Chondrocyte (in vitro differentiated cells): ENCODE measurements at regions not wholly inside any gene's neighbourhood (a gene's known extent, or its start where the extent isn't known, plus 50 kb on each side); places are given as distances from the start of the nearest gene placed in this dataset.
A peak's percentile ranks its signal among the peaks of the same experiment; 100 is the strongest.
"Not testable (repeated sequence)": the region's sequence is repeated elsewhere in the genome, so short reads cannot be mapped to it uniquely, and the experiment has no call there.

Source experiments
- DNase-seq: peaks from one replicate; pipeline ENCODE4 v3.0.0; 2021; ENCODE audit warnings: mixed read lengths, low spot score
- H3K27ac Mint-ChIP-seq: one replicate; pipeline ENCODE4 v1.8.0; 2021; ENCODE audit warnings: mild to moderate bottlenecking, moderate library complexity, mixed read lengths; ENCODE audit not compliant: unreplicated experiment
- H3K27me3 Mint-ChIP-seq: 2 replicates; pipeline ENCODE4 v1.8.0; 2021; ENCODE audit warnings: low read depth, mixed read lengths
- H3K36me3 Mint-ChIP-seq: 2 replicates; pipeline ENCODE4 v1.8.0; 2021; ENCODE audit warnings: low read depth, mixed read lengths
- H3K4me1 Mint-ChIP-seq: 2 replicates; pipeline ENCODE4 v1.8.0; 2021; ENCODE audit warnings: low read depth, mild to moderate bottlenecking, mixed read lengths
- H3K4me3 Mint-ChIP-seq: one replicate; pipeline ENCODE4 v1.8.0; 2021; ENCODE audit warnings: mild to moderate bottlenecking, moderate library complexity, mixed read lengths; ENCODE audit not compliant: unreplicated experiment
- H3K9me3 Mint-ChIP-seq: 2 replicates; pipeline ENCODE4 v1.8.0; 2021; ENCODE audit warnings: low read depth, mixed read lengths
- TF ChIP-seq, protein P1 (sequence below): fragments of 200-600 bp; sonication (generic); IDR thresholded peaks from 2 replicates; pipeline ENCODE4 v1.5.0; 2021; ENCODE audit warnings: antibody characterized with exemption, mild to moderate bottlenecking, moderate library complexity

DNA sequence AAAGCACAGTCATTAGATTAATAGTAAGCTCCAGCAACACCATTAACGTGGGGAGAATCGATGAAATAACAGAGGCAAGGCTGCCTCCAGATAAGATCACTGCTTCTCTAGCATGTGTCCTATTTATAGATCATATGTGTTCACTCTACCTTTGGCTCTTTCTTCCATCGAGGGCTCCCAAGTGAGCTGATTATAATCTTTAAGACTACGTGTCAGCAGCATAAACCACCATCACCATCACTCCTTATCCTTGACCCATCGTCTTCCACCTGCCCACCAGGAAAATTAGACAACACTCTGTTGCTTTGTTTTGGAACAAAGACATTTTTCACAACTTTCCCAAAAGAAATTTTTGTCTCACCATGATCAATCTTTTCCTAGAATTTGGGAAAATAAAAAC lies 71.2 kb upstream of the CARD11 start:
- peaks cover 9% of the 10 kb centered on the region for H3K9me3 Mint-ChIP-seq
- H3K27ac Mint-ChIP-seq, result no peak overlapping the region
- no peaks in the 10 kb centered on the region for H3K36me3 Mint-ChIP-seq
- H3K27me3 Mint-ChIP-seq, result peaks cover 41% of the 10 kb centered on the region
- TF ChIP-seq, protein P1, sequence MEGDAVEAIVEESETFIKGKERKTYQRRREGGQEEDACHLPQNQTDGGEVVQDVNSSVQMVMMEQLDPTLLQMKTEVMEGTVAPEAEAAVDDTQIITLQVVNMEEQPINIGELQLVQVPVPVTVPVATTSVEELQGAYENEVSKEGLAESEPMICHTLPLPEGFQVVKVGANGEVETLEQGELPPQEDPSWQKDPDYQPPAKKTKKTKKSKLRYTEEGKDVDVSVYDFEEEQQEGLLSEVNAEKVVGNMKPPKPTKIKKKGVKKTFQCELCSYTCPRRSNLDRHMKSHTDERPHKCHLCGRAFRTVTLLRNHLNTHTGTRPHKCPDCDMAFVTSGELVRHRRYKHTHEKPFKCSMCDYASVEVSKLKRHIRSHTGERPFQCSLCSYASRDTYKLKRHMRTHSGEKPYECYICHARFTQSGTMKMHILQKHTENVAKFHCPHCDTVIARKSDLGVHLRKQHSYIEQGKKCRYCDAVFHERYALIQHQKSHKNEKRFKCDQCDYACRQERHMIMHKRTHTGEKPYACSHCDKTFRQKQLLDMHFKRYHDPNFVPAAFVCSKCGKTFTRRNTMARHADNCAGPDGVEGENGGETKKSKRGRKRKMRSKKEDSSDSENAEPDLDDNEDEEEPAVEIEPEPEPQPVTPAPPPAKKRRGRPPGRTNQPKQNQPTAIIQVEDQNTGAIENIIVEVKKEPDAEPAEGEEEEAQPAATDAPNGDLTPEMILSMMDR, result no peak
- DNase-seq, result no peak
- peaks cover 9% of the 10 kb centered on the region for H3K4me1 Mint-ChIP-seq
- H3K4me3 Mint-ChIP-seq, result no peak overlapping the region

DNA sequence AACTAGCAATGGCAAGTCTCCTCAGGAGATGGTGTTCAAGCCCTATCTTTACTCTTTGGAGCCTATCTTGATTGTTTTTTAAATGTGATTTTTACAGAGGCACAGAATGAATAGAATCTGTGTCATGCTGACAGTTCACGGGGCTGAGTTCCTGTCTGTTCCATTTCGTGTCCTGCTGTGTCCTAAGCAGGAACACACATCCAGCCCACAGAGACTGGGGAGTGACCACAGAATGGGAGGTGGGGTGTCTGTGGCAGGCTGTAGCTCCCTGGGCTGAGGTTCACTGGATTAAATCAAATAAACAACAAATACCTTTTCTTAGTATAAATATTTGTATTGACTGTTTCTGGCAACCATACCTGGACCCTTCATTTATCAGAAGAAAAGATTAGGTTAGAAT lies 73.4 kb upstream of the CARD11 start:
- Mint-ChIP-seq H3K36me3 (no peaks in the 10 kb centered on the region), H3K27ac (no peak overlapping the region), H3K9me3 (peaks cover 20% of the 10 kb centered on the region), H3K27me3 (peaks cover 41% of the 10 kb centered on the region), H3K4me1 (peaks cover 9% of the 10 kb centered on the region), H3K4me3 (no peak overlapping the region)
- DNase-seq, result no peak
- TF ChIP-seq, protein P1, result no peak

DNA sequence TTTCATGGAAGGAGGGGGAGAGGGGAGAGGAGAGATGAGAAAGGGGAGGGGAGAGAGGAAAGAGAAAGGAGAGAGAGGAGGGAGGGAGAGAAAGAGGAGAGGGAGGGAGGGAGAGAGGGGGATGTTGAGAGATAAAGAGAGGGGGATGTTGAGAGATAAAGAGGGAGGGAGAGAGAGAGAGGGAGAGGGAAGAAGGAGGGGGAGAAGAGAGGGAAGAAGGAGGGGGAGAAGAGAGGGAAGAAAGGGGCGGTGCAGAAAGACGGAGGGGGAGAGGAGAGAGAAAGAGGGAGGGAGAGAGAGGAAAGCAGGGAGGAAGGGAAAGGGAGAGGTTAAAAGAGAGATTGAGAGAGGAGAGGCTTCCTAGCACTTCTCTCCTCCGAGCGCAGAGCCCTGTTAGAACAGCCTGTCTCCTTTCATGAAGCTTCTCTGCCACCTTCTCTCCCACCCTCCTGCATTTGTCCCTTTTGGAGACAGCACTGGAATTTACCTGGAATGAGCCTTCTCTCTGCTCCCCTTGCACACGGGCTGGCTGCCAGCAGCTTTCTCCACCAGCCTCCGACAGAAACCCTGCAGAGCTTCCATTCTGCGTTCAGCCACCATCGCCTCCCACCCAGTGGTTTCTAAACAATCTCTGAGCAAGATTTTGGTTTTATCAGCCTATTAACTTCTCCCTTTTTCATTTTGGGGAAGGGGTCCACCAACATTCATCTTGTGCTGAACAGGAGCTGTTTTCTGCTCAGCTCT lies 74.0 kb upstream of the CARD11 start:
- H3K4me3 Mint-ChIP-seq, result peak overlapping the region; percentile 8
- peaks cover 9% of the 10 kb centered on the region for H3K4me1 Mint-ChIP-seq
- no peak overlapping the region for H3K27ac Mint-ChIP-seq
- TF ChIP-seq, protein P1, result no peak
- DNase-seq, result no peak
- H3K9me3 Mint-ChIP-seq, result peaks cover 21% of the 10 kb centered on the region
- peaks cover 40% of the 10 kb centered on the region for H3K27me3 Mint-ChIP-seq
- H3K36me3 Mint-ChIP-seq, result no peaks in the 10 kb centered on the region

DNA sequence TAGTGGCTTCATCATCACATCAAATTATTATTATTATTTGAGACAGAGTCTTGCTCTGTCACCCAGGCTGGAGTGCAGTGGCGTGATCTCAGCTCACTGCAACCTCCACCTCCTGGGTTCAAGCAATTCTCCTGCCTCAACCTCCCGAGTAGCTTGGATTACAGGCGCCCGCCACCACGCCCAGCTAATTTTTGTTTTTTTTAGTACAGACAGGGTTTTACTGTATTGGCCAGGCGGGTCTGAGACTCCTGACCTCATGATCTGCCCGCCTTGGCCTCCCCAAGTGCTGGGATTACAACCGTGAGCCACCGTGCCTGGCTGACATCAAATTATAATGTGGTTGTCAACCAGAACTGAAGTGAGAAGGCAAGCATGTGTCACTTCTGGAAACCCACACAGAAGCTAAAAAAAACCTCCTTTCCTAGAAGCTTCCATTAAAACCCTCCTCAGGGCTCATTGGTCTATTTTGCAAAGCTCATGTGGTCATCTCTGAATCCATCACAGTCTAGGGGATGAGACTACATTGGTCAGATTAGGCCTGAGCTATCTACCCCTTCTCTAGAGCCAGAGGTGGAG lies 75.8 kb upstream of the CARD11 start:
- H3K27ac Mint-ChIP-seq, H3K36me3 Mint-ChIP-seq, H3K4me1 Mint-ChIP-seq, DNase-seq, H3K4me3 Mint-ChIP-seq: not testable (repeated sequence)
- peaks cover 40% of the 10 kb centered on the region for H3K27me3 Mint-ChIP-seq
- peaks cover 18% of the 10 kb centered on the region for H3K9me3 Mint-ChIP-seq

DNA sequence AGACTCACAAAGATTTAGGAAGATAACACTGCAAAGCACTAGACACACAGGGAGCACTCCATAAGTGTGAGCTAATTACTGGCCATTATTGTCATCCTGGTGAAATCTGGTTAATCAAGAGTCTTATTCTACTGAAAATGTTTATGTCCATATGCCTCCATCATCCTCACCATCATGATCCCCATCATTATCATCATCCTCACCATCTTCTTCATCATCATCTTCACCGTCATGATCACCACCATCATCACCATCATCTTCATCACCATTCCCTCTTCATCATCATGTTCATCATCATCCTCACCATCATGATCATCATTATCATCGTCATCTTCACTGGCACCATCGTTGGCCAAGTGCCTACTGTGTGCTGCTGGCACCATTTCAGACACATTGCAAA lies 76.3 kb upstream of the CARD11 start:
- DNase-seq, result no peak
- Mint-ChIP-seq H3K36me3 (peaks cover 3% of the 10 kb centered on the region), H3K4me1 (peaks cover 9% of the 10 kb centered on the region), H3K27me3 (peaks cover 39% of the 10 kb centered on the region), H3K4me3 (no peak overlapping the region), H3K27ac (no peak overlapping the region), H3K9me3 (peaks cover 18% of the 10 kb centered on the region)
- TF ChIP-seq, protein P1, result no peak

DNA sequence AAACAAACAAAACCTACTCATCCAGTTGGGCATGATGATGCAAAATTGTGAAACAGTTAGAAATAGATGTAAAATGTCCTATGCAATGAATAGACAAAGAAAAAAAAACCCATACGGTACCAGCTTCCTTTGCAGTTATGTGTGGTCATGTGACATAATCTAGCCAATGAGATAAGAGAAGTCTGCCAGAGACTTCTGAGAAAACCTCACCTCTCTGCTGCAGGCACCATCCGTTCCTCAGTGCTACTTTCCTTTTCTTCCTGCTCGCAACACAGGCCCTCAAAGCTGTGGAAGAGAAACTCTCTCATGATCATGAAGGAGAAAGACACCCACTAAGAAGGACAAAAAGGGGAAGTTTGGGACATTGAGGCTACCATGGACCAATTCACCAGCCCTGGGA lies 76.8 kb upstream of the CARD11 start:
- peaks cover 18% of the 10 kb centered on the region for H3K9me3 Mint-ChIP-seq
- H3K27ac Mint-ChIP-seq, result no peak overlapping the region
- peaks cover 35% of the 10 kb centered on the region for H3K27me3 Mint-ChIP-seq
- peaks cover 9% of the 10 kb centered on the region for H3K4me1 Mint-ChIP-seq
- TF ChIP-seq, protein P1, result no peak
- no peak overlapping the region for H3K4me3 Mint-ChIP-seq
- H3K36me3 Mint-ChIP-seq, result peaks cover 3% of the 10 kb centered on the region
- DNase-seq, result no peak
